ENCODE measurements at regions not wholly inside any gene's neighbourhood (a gene's known extent, or its start where the extent isn't known, plus 50 kb on each side); places are given as distances from the start of the nearest gene placed in this dataset.
"Not testable (repeated sequence)": the region's sequence is repeated elsewhere in the genome, so short reads cannot be mapped to it uniquely, and the experiment has no call there.

- no peaks in the 10 kb centered on the region for H3K9me3 ChIP-seq (ENCODE audit: control insufficient read depth, insufficient read depth, low read depth, low read length)
- CTCF ChIA-PET, result no interaction called here
- no peak for TF ChIP-seq POLR2AphosphoS5 (IDR thresholded peaks at IDR 0.05; ENCODE audit: low read depth, low read length)
- no peak for TF ChIP-seq TCF7L2 (IDR thresholded peaks at IDR 0.05; ENCODE audit: low read depth, low read length)
- no peak for TF ChIP-seq REST (IDR thresholded peaks at IDR 0.05; ENCODE audit: insufficient read depth in 1 of 2, low read depth in 2 of 2, low read length in 1 of 2)
- TF ChIP-seq CTCF (IDR thresholded peaks at IDR 0.05), result no peak
- TF ChIP-seq SIN3A (IDR thresholded peaks at IDR 0.05; ENCODE audit: borderline replicate concordance, insufficient read depth, low read depth, low read length), result no peak
- no peaks in the 10 kb centered on the region for H3K36me3 ChIP-seq (ENCODE audit: control insufficient read depth, insufficient read depth, low read length)
- no peaks in the 10 kb centered on the region for H3K4me1 ChIP-seq (ENCODE audit: control insufficient read depth, insufficient read depth, low read length)
- BruUV-seq (replicated peaks), result no TSS peak
- POLR2A ChIA-PET, result no interaction called here
- in situ Hi-C loops (cut with HindIII; ENCODE audit: low pct_unique_long_range_greater_than_20kb, low sequenced_read_pairs) (no loop called here), intact Hi-C loops (cut with micrococcal nuclease; ENCODE audit: unreplicated experiment) (no loop called here)
- ATAC-seq (no peak), DNase-seq (ENCODE audit: low read depth, low spot score) (no peak)
- no peak overlapping the region for H3K27ac ChIP-seq (ENCODE audit: low read length)
- H3K27me3 ChIP-seq (ENCODE audit: control insufficient read depth, insufficient read depth, low read length), result peaks cover 3% of the 10 kb centered on the region; the same call in 1 of the 2 replicates
- no peak overlapping the region for H3K4me3 ChIP-seq (ENCODE audit: low read depth in 2 of 2, low read length in 2 of 2)
Measured at GRCh38 chr2:209308415-209308814, 115.4 kb upstream of the MAP2 start.

GRCh38 chr2:209311948-209312347 is 111.9 kb upstream of the MAP2 start:
- H3K27ac ChIP-seq (ENCODE audit: low read length), result no peak overlapping the region
- DNase-seq (ENCODE audit: low read depth, low spot score) (no peak), ATAC-seq (no peak)
- BruUV-seq (replicated peaks), result no TSS peak
- no peak overlapping the region for H3K4me3 ChIP-seq (ENCODE audit: low read depth in 2 of 2, low read length in 2 of 2)
- ChIA-PET CTCF (no interaction called here), POLR2A (no interaction called here)
- no peaks in the 10 kb centered on the region for H3K9me3 ChIP-seq (ENCODE audit: control insufficient read depth, insufficient read depth, low read depth, low read length)
- H3K27me3 ChIP-seq (ENCODE audit: control insufficient read depth, insufficient read depth, low read length), result peaks cover 8% of the 10 kb centered on the region; the same call in 1 of the 2 replicates
- intact Hi-C loops (cut with micrococcal nuclease; ENCODE audit: unreplicated experiment), result no loop called here
- in situ Hi-C loops (cut with HindIII; ENCODE audit: low pct_unique_long_range_greater_than_20kb, low sequenced_read_pairs), result no loop called here
- no peak for TF ChIP-seq CTCF (IDR thresholded peaks at IDR 0.05)
- TF ChIP-seq REST (IDR thresholded peaks at IDR 0.05; ENCODE audit: insufficient read depth in 1 of 2, low read depth in 2 of 2, low read length in 1 of 2), result no peak
- TF ChIP-seq POLR2AphosphoS5 (IDR thresholded peaks at IDR 0.05; ENCODE audit: low read depth, low read length), result no peak
- no peaks in the 10 kb centered on the region for H3K4me1 ChIP-seq (ENCODE audit: control insufficient read depth, insufficient read depth, low read length)
- H3K36me3 ChIP-seq (ENCODE audit: control insufficient read depth, insufficient read depth, low read length), result no peaks in the 10 kb centered on the region

GRCh38 chr2:209312450-209312849 is 111.4 kb upstream of the MAP2 start:
- H3K36me3 ChIP-seq (ENCODE audit: control insufficient read depth, insufficient read depth, low read length); BruUV-seq (replicated peaks); in situ Hi-C loops (cut with HindIII; ENCODE audit: low pct_unique_long_range_greater_than_20kb, low sequenced_read_pairs); H3K4me3 ChIP-seq (ENCODE audit: low read depth in 2 of 2, low read length in 2 of 2); H3K9me3 ChIP-seq (ENCODE audit: control insufficient read depth, insufficient read depth, low read depth, low read length); POLR2A ChIA-PET; ATAC-seq; H3K4me1 ChIP-seq (ENCODE audit: control insufficient read depth, insufficient read depth, low read length); H3K27ac ChIP-seq (ENCODE audit: low read length); intact Hi-C loops (cut with micrococcal nuclease; ENCODE audit: unreplicated experiment); H3K27me3 ChIP-seq (ENCODE audit: control insufficient read depth, insufficient read depth, low read length); CTCF ChIA-PET; DNase-seq (ENCODE audit: low read depth, low spot score): not testable (repeated sequence)
